Astrocyte (in vitro differentiated cells and primary cell): ENCODE measurements at regions not wholly inside any gene's neighbourhood (a gene's known extent, or its start where the extent isn't known, plus 50 kb on each side); places are given as distances from the start of the nearest gene placed in this dataset.

Source experiments
- CTCF ChIP-seq: IDR thresholded peaks from 2 replicates; pipeline ENCODE4 v1.5.1; 2011; ENCODE audit warnings: low read depth, mild to moderate bottlenecking, inconsistent platforms, low read length, moderate library complexity; ENCODE audit not compliant: insufficient read depth
- EZH2 ChIP-seq: IDR thresholded peaks from 2 replicates; pipeline ENCODE4 v1.6.1; 2012; ENCODE audit warnings: mild to moderate bottlenecking, low read length, inconsistent platforms; ENCODE audit not compliant: insufficient read depth

GRCh38 chr20:24797745-24798655, 151.1 kb upstream of the CST7 start:
- TF ChIP-seq CTCF (no peak), EZH2 (no peak)
